ENCODE measurements at regions not wholly inside any gene's neighbourhood (a gene's known extent, or its start where the extent isn't known, plus 50 kb on each side); places are given as distances from the start of the nearest gene placed in this dataset.
"Not testable (repeated sequence)": the region's sequence is repeated elsewhere in the genome, so short reads cannot be mapped to it uniquely, and the experiment has no call there.

- no peak for DNase-seq
Measured at GRCh38 chr12:83656004-83656403, 969.3 kb downstream of the TMTC2 start.

- DNase-seq = no peak
Measured at GRCh38 chr12:83642205-83642604, 955.5 kb downstream of the TMTC2 start.

- no peak for DNase-seq
Measured at GRCh38 chr12:83641789-83642188, 955.1 kb downstream of the TMTC2 start.

- no peak for DNase-seq
Measured at GRCh38 chr12:83634726-83635267, 948.1 kb downstream of the TMTC2 start.

GRCh38 chr12:83630526-83630925 lies 943.8 kb downstream of the TMTC2 start:
- DNase-seq = no peak

- DNase-seq = no peak
Measured at GRCh38 chr12:83629931-83630330, 943.2 kb downstream of the TMTC2 start.

- no peak for DNase-seq
Measured at GRCh38 chr12:83622205-83622604, 935.5 kb downstream of the TMTC2 start.

- DNase-seq = no peak
Measured at GRCh38 chr12:83619973-83620372, 933.3 kb downstream of the TMTC2 start.

GRCh38 chr12:83615152-83615551 lies 928.4 kb downstream of the TMTC2 start:
- no peak for DNase-seq

GRCh38 chr12:83613586-83614110 lies 926.9 kb downstream of the TMTC2 start:
- DNase-seq = no peak

GRCh38 chr12:83603106-83603505 lies 916.4 kb downstream of the TMTC2 start:
- DNase-seq = no peak

GRCh38 chr12:83575326-83575725 lies 888.6 kb downstream of the TMTC2 start:
- no peak for DNase-seq

- no peak for DNase-seq
Measured at GRCh38 chr12:83574142-83574541, 887.4 kb downstream of the TMTC2 start.

GRCh38 chr12:83573671-83574070 lies 887.0 kb downstream of the TMTC2 start:
- no peak for DNase-seq

- DNase-seq = no peak
Measured at GRCh38 chr12:83559650-83560049, 872.9 kb downstream of the TMTC2 start.

GRCh38 chr12:83556040-83556439 lies 869.3 kb downstream of the TMTC2 start:
- not testable (repeated sequence) for DNase-seq

GRCh38 chr12:83541446-83541845 lies 854.7 kb downstream of the TMTC2 start:
- DNase-seq = no peak

GRCh38 chr12:83538361-83538965 lies 851.8 kb downstream of the TMTC2 start:
- DNase-seq = no peak

- no peak for DNase-seq
Measured at GRCh38 chr12:83537428-83538053, 850.8 kb downstream of the TMTC2 start.

- no peak for DNase-seq
Measured at GRCh38 chr12:83536496-83536895, 849.8 kb downstream of the TMTC2 start.

- DNase-seq = no peak
Measured at GRCh38 chr12:83528571-83528970, 841.9 kb downstream of the TMTC2 start.

GRCh38 chr12:83527810-83528209 lies 841.1 kb downstream of the TMTC2 start:
- no peak for DNase-seq

- DNase-seq = no peak
Measured at GRCh38 chr12:83515306-83516026, 828.8 kb downstream of the TMTC2 start.

GRCh38 chr12:83514372-83514771 lies 827.7 kb downstream of the TMTC2 start:
- no peak for DNase-seq

Data from amniotic stem cell (primary cell).